IMR-90 (cell line): ENCODE measurements at regions not wholly inside any gene's neighbourhood (a gene's known extent, or its start where the extent isn't known, plus 50 kb on each side); places are given as distances from the start of the nearest gene placed in this dataset.

Experiments
- CEBPB ChIP-seq: IDR thresholded peaks from 2 replicates; pipeline ENCODE4 v1.6.1; 2012; ENCODE audit warnings: low read depth, low read length, improper control_type of control experiment
- CTCF ChIP-seq: conservative IDR thresholded peaks from 2 replicates; pipeline ENCODE4 v1.5.1; 2012; ENCODE audit warnings: mild to moderate bottlenecking, low read depth, low read length, improper control_type of control experiment
- FOS ChIP-seq: fragments of 150-350 bp; IDR thresholded peaks from 2 replicates; pipeline ENCODE4 v1.6.1; 2016; ENCODE audit warnings: low read depth, low read length
- MAZ ChIP-seq: IDR thresholded peaks from 2 replicates; pipeline ENCODE4 v1.6.1; 2012; ENCODE audit warnings: low read depth, mild to moderate bottlenecking, low read length, improper control_type of control experiment, moderate library complexity, borderline replicate concordance
- MXI1 ChIP-seq: IDR thresholded peaks from 2 replicates; pipeline ENCODE4 v1.6.1; 2012; ENCODE audit warnings: low read depth, mild to moderate bottlenecking, low read length, moderate library complexity, borderline replicate concordance
- NFE2L2 ChIP-seq: fragments of 150-350 bp; IDR thresholded peaks from 2 replicates; pipeline ENCODE4 v1.6.1; 2016; ENCODE audit warnings: low read depth, mild to moderate bottlenecking, low read length
- POLR2A ChIP-seq: IDR thresholded peaks from 2 replicates; pipeline ENCODE4 v1.6.1; 2012; ENCODE audit warnings: mild to moderate bottlenecking, low read depth, low read length
- RAD21 ChIP-seq: IDR thresholded peaks from 2 replicates; pipeline ENCODE4 v1.6.1; 2012; ENCODE audit warnings: low read length, improper control_type of control experiment
- RCOR1 ChIP-seq: IDR thresholded peaks from 2 replicates; pipeline ENCODE4 v1.6.1; 2012; ENCODE audit warnings: mild to moderate bottlenecking, low read length, improper control_type of control experiment; ENCODE audit not compliant: insufficient replicate concordance
- RFX5 ChIP-seq: IDR thresholded peaks from 2 replicates; pipeline ENCODE4 v1.8.0; 2012; ENCODE audit warnings: low read depth, mild to moderate bottlenecking, low read length, moderate library complexity
- SMC3 ChIP-seq: fragments of 150-350 bp; IDR thresholded peaks from 2 replicates; pipeline ENCODE4 v1.6.1; 2016; ENCODE audit warnings: low read depth, mild to moderate bottlenecking, antibody characterized with exemption, low read length, moderate library complexity

GRCh38 chr3:28149960-28150359 lies 91.5 kb upstream of the CMC1 start:
- no peak for TF ChIP-seq CTCF
- TF ChIP-seq FOS: no peak
- no peak for TF ChIP-seq POLR2A
- no peak for TF ChIP-seq NFE2L2
- TF ChIP-seq RAD21: no peak
- no peak for TF ChIP-seq RFX5
- TF ChIP-seq MXI1: no peak
- TF ChIP-seq SMC3: no peak
- no peak for TF ChIP-seq MAZ
- no peak for TF ChIP-seq CEBPB
- TF ChIP-seq RCOR1: no peak
